Progenitor cell of endocrine pancreas (in vitro differentiated cells): ENCODE measurements at regions not wholly inside any gene's neighbourhood (a gene's known extent, or its start where the extent isn't known, plus 50 kb on each side); places are given as distances from the start of the nearest gene placed in this dataset.

Source experiments
- DNase-seq: peaks from one replicate; pipeline ENCODE4 v3.0.0; 2021; ENCODE audit warnings: low spot score; ENCODE audit not compliant: unreplicated experiment
- H3K27ac Mint-ChIP-seq: 2 replicates; pipeline ENCODE4 v1.8.0; 2021; ENCODE audit warnings: mild to moderate bottlenecking, moderate library complexity, mixed read lengths
- H3K27me3 Mint-ChIP-seq: 2 replicates; pipeline ENCODE4 v1.8.0; 2021; ENCODE audit warnings: mixed read lengths
- H3K36me3 Mint-ChIP-seq: 2 replicates; pipeline ENCODE4 v1.8.0; 2022; ENCODE audit warnings: mixed read lengths; ENCODE audit not compliant: insufficient read depth
- H3K4me1 Mint-ChIP-seq: 2 replicates; pipeline ENCODE4 v1.8.0; 2021; ENCODE audit warnings: low read depth, mixed read lengths
- H3K4me3 Mint-ChIP-seq: 2 replicates; pipeline ENCODE4 v1.8.0; 2021; ENCODE audit warnings: low read depth, mild to moderate bottlenecking, moderate library complexity, mixed read lengths
- H3K9me3 Mint-ChIP-seq: 2 replicates; pipeline ENCODE4 v1.8.0; 2021; ENCODE audit warnings: low read depth, mixed read lengths
- TF ChIP-seq, protein P1 (sequence below): fragments of 200-600 bp; sonication (generic); IDR thresholded peaks from one replicate; pipeline ENCODE4 v1.5.0; 2021; ENCODE audit warnings: antibody characterized with exemption, mild to moderate bottlenecking; ENCODE audit not compliant: unreplicated experiment

DNA sequence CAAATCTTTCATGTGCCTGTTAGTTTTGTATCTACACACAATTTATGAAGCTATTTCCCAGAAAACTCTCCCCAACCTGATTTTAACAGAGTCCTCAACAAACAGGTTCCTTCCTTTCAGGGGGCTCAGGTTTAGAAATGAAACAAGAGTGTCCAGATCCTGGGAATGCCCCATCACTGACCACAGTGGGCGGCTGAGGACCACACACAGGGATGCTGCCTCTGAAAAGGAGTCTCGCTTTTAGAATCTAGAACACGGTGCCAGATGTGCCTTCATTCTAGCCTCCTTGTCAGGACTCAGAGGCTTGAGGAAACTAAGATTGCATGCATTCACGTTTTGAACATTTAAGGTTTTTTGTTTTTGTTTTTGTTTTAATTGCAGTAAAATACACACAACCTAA, 115.0 kb downstream of the FOXB1 start:
- Mint-ChIP-seq H3K27ac (no peak overlapping the region), H3K36me3 (no peaks in the 10 kb centered on the region), H3K9me3 (no peaks in the 10 kb centered on the region), H3K4me3 (no peak overlapping the region), H3K27me3 (peaks cover 72% of the 10 kb centered on the region), H3K4me1 (peaks cover 10% of the 10 kb centered on the region)
- no peak for DNase-seq
- TF ChIP-seq, protein P1, sequence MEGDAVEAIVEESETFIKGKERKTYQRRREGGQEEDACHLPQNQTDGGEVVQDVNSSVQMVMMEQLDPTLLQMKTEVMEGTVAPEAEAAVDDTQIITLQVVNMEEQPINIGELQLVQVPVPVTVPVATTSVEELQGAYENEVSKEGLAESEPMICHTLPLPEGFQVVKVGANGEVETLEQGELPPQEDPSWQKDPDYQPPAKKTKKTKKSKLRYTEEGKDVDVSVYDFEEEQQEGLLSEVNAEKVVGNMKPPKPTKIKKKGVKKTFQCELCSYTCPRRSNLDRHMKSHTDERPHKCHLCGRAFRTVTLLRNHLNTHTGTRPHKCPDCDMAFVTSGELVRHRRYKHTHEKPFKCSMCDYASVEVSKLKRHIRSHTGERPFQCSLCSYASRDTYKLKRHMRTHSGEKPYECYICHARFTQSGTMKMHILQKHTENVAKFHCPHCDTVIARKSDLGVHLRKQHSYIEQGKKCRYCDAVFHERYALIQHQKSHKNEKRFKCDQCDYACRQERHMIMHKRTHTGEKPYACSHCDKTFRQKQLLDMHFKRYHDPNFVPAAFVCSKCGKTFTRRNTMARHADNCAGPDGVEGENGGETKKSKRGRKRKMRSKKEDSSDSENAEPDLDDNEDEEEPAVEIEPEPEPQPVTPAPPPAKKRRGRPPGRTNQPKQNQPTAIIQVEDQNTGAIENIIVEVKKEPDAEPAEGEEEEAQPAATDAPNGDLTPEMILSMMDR, result no peak

DNA sequence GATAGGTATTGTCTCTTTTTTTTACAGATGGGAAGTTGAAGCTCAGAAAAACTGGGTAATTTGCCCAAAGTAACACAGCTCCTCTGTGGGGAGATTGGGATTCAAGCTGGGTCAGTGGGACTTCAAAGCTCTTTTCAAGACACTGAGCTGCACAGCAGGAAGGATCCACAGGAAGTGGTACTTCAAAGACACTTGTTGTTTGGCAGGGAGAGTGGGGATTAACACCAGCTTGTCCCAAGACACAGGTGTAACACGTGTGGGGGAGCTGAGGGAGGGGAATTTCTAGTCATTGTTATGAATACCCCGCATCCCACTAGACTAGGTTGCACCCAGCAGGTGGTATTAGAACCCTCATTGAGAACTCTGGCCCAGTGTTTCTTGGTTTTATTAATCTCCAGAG, 116.0 kb downstream of the FOXB1 start:
- TF ChIP-seq, protein P1, result no peak
- Mint-ChIP-seq H3K4me3 (no peak overlapping the region), H3K27ac (no peak overlapping the region), H3K4me1 (peaks cover 10% of the 10 kb centered on the region), H3K9me3 (no peaks in the 10 kb centered on the region), H3K36me3 (no peaks in the 10 kb centered on the region), H3K27me3 (peaks cover 72% of the 10 kb centered on the region)
- no peak for DNase-seq

DNA sequence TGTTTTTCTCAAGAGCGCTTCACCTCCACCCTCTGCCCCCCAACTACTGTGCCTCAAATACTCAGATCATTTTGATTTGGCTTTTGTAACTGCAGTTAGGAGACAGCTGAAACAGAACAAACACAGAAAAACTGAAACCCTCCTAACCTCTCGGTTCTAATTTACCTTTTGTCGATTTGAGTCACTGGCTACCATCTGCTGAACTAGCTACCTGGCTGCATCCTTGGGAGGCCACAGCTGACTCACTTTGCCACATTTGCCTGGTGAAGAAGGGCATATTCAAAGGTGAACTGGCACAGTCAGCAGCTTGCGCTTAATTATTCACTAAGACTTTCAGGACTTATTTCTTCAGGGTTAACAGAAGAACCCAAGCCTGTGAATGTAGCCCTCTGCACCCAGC, 117.7 kb downstream of the FOXB1 start:
- no peak for DNase-seq
- no peaks in the 10 kb centered on the region for H3K9me3 Mint-ChIP-seq
- H3K27ac Mint-ChIP-seq, result no peak overlapping the region
- H3K4me3 Mint-ChIP-seq, result no peak overlapping the region
- TF ChIP-seq, protein P1, result no peak
- peaks cover 68% of the 10 kb centered on the region for H3K27me3 Mint-ChIP-seq
- no peaks in the 10 kb centered on the region for H3K36me3 Mint-ChIP-seq
- peaks cover 8% of the 10 kb centered on the region for H3K4me1 Mint-ChIP-seq

DNA sequence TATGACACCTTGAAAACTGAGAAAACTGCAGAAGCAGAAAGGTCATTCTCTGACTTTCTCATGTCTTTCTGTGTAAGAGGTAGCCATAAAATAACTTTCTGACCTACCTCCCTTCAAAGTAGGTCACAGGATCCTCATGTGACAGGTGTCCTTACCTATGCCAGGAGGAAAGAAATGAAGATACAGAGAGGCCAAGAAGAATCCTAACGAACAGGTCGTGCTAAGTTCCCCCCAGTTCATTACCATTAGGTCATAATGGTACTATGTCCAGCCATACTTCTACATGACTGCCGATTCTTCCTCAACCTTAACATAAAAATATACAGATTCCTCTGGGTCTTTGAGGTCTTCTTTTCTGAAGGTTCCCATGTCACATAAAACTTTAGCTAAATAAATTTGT, 118.6 kb downstream of the FOXB1 start:
- Mint-ChIP-seq H3K27me3 (peaks cover 64% of the 10 kb centered on the region), H3K9me3 (no peaks in the 10 kb centered on the region), H3K4me1 (peaks cover 13% of the 10 kb centered on the region), H3K27ac (no peak overlapping the region), H3K4me3 (no peak overlapping the region), H3K36me3 (no peaks in the 10 kb centered on the region)
- no peak for DNase-seq
- TF ChIP-seq, protein P1, result no peak

DNA sequence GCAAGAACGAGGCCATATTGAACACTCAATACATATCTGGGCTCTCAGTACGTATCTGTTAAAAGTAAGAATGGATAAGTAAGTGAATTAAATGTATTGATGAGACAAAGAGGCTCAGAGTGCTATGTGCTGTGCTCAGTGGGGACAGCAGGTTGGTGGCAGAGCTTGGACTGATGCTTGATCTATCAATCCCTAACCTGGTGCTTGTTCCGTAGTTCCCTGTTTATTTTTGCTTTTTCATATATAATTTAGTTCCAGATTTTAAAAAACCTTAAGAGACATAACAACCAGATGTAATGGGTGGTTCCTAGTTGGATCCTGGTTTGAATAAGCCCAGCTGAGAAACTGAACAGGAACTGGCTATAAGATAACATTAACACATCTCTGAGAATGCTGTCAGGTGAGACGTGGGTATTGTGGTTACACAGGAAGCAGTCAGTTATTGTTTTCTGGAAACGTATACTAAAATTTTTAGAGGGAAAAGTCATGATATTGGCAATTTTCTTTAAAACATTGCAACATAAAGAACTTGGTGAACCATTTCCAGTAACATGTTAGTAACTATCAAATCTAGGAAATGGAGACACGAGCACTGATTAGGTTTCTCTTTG, 120.5 kb downstream of the FOXB1 start:
- Mint-ChIP-seq H3K9me3 (no peaks in the 10 kb centered on the region), H3K36me3 (no peaks in the 10 kb centered on the region), H3K27me3 (peaks cover 57% of the 10 kb centered on the region), H3K4me3 (no peak overlapping the region), H3K4me1 (peaks cover 25% of the 10 kb centered on the region), H3K27ac (no peak overlapping the region)
- DNase-seq, result no peak
- TF ChIP-seq, protein P1, result no peak
